Thymus (tissue), 11 donors: ENCODE measurements at regions not wholly inside any gene's neighbourhood (a gene's known extent, or its start where the extent isn't known, plus 50 kb on each side); places are given as distances from the start of the nearest gene placed in this dataset.

Experiments
- DNase-seq, 9 donors: peaks; one replicate each; pipeline ENCODE4 v3.0.0-alpha.2; 2013; ENCODE audit warnings: low spot score in 9 of 9, low read depth in 6 of 9, missing footprints in 1 of 9
- H3K27ac ChIP-seq, 2 donors: one replicate each; pipeline ENCODE4 v1.5.1; 2013; ENCODE audit warnings: control low read depth in 1 of 2, low read depth in 1 of 2, low read length in 1 of 2, mild to moderate bottlenecking in 1 of 2, moderate library complexity in 1 of 2
- H3K27me3 ChIP-seq, 2 donors: one replicate each; pipeline ENCODE4 v1.5.1; 2013; ENCODE audit warnings: low read length in 1 of 2; ENCODE audit not compliant: control insufficient read depth in 2 of 2, insufficient read depth in 1 of 2
- H3K36me3 ChIP-seq, 2 donors: one replicate each; pipeline ENCODE4 v1.5.1; 2013; ENCODE audit warnings: low read length in 1 of 2, mild to moderate bottlenecking in 1 of 2, moderate library complexity in 1 of 2; ENCODE audit not compliant: control insufficient read depth in 2 of 2, insufficient read depth in 2 of 2
- H3K4me1 ChIP-seq, 2 donors: one replicate each; pipeline ENCODE4 v1.5.1; 2013; ENCODE audit warnings: low read length in 2 of 2; ENCODE audit not compliant: control insufficient read depth in 2 of 2, insufficient read depth in 2 of 2
- H3K4me3 ChIP-seq, 2 donors: one replicate each; pipeline ENCODE4 v1.5.1; 2013; ENCODE audit warnings: low read length in 2 of 2, control low read depth in 1 of 2, mild to moderate bottlenecking in 1 of 2
- H3K9me3 ChIP-seq, 2 donors: one replicate each; pipeline ENCODE4 v1.5.1; 2013; ENCODE audit warnings: low read length in 1 of 2, mild to moderate bottlenecking in 1 of 2; ENCODE audit not compliant: control insufficient read depth in 2 of 2, insufficient read depth in 1 of 2
- WGBS: extraction: QIAGEN DNeasy Blood & Tissue Kit; methylation state at CpG from one replicate; pipeline ENCODE4 v1.1.7; 2013; 5-methylcytosine and 5-hydroxymethylcytosine counted together
- donor health status: healthy.

DNA sequence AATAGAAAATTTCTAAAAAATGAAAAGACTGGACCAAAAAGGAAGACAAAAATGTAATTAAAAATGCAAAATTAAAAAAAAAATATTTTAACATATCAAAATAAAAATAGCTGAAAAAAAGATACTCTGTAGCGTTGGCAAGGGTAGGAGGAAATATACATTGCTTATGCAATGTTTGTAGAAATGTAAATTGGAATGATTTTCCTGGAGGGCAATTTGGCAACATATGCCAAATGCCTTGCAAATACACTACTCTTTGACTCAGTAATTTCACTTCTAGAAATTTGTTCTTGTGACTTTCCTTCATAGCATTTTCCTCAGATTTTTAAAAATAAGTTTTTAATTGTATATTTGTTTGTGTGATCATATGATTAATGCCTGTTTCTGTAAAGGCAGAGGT lies 296.6 kb downstream of the ZNF621 start:
- WGBS = 99% methylated on average over 1 of the region's 1 CpG
- Histone ChIP-seq H3K27ac (no peak overlapping the region), H3K36me3 (no peaks in the 10 kb centered on the region), H3K4me1 (no peaks in the 10 kb centered on the region), H3K4me3 (no peak overlapping the region), H3K9me3 (no peaks in the 10 kb centered on the region), H3K27me3 (no peaks in the 10 kb centered on the region)
- DNase-seq = no peak

DNA sequence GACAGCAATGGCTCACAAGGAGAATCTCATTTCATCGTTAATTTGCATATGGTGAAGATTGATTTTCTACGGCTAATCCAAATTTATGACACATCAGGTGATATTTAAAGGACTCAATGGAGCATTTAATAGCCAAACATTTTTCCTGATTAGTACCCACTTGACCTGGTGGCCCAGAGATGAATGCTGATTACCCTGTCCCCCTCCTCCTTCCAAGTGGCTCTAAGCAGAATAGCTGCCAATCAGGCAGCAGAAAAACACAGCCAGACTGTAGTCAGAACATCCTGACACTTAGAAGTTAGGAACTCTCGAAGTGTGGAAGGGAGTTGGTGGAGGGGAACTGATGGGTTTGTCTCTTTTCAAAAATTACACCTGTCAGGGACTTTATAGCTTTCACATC lies 302.5 kb downstream of the ZNF621 start:
- no peaks in the 10 kb centered on the region for H3K9me3 ChIP-seq
- no peak for DNase-seq
- H3K4me3 ChIP-seq = no peak overlapping the region
- H3K27ac ChIP-seq = no peak overlapping the region
- no peaks in the 10 kb centered on the region for H3K4me1 ChIP-seq
- no peaks in the 10 kb centered on the region for H3K27me3 ChIP-seq
- no peaks in the 10 kb centered on the region for H3K36me3 ChIP-seq
- WGBS = 91% methylated on average over 3 of the region's 3 CpGs

DNA sequence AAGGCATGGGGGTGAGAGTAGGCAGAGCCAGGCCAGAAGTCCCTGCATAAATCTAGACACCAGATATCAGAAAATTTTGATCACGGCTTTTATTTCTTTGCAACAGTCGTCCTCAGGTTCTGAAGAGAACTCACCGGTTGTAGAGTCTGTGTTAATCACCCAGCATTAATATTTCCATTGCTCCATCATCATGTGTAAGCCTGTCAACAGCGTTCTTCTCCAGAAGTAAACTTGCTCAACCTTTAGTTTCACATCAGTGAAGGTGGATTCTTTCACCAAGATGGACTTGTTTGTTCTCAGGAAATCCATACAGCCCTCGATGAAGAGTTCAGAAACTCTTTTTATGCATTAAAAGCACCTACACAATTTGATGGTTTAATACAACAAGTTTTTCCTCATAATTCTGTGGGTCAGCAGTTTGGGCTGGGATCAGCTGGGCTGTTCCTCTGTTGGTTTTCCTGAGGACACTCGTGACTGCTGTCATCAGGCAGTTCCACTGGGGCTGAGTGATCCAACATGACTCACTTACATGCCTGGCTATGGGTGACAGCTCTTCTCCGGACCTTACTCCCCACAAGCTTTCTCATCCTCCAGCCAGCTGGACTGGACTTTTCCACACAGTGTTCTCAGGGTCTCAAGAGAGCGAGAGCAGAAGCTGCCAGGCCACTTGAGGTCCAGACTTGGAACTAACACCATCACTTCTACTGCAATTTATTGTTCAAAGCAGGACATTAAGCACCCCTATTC lies 303.4 kb downstream of the ZNF621 start:
- no peaks in the 10 kb centered on the region for H3K9me3 ChIP-seq
- DNase-seq = no peak
- H3K27me3 ChIP-seq = no peaks in the 10 kb centered on the region
- 81% methylated on average over 8 of the region's 8 CpGs for WGBS
- no peak overlapping the region for H3K4me3 ChIP-seq
- H3K27ac ChIP-seq = no peak overlapping the region
- H3K4me1 ChIP-seq = no peaks in the 10 kb centered on the region
- no peaks in the 10 kb centered on the region for H3K36me3 ChIP-seq

DNA sequence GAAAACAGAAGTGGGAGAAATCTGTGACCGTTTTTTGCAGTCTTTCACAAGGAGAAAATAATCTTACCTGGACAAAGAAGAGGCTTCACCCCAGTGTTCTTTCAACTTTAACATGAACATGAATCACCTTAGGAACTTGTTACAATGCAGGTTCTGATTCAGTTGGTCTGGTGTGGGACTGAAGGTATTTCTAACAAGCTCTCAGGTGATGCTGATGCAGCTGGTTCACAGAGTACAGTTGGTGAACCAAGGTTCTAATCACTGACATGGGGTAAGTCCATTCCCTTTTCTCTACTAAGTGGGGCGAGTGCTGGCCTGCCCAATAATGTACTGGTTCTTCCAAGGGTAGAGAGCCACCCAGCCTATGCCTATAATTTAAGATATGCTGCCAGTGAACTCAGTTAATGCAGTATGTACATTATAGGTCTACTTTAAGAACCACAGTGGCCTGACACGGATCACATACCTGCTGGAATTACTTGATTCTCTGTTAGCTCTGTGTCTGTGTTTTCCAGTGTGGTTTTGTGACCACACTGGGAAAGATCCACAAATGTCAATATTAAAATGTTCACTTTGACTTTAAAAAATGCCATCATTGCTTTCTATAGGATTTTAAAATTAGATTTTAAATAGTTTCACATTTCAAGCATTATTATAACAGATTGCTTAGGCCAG lies 304.1 kb downstream of the ZNF621 start:
- no peaks in the 10 kb centered on the region for H3K36me3 ChIP-seq
- no peak for DNase-seq
- H3K27ac ChIP-seq = no peak overlapping the region
- H3K27me3 ChIP-seq = no peaks in the 10 kb centered on the region
- H3K4me3 ChIP-seq = no peak overlapping the region
- H3K4me1 ChIP-seq = no peaks in the 10 kb centered on the region
- no peaks in the 10 kb centered on the region for H3K9me3 ChIP-seq
- 93% methylated on average over 3 of the region's 3 CpGs for WGBS

DNA sequence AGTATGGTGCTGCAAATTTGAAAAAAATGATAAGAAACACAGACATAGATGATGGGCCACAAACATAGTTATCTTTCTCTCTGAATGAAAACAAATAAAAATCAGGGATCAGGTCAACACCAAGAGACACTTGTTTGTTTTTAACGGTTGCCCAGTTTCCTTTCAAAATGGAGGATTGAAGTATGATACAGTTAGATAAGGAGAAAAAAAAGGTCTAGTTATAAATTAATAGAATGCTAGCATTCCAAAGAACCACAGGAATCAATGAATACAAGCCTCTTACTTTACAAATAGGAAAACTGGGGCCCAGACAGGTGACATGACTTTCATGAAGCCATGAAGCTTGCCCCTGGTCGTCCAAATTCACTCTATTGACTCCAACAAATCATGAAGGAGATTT lies 305.1 kb downstream of the ZNF621 start:
- Histone ChIP-seq H3K4me3 (no peak overlapping the region), H3K36me3 (no peaks in the 10 kb centered on the region), H3K27me3 (no peaks in the 10 kb centered on the region), H3K27ac (no peak overlapping the region), H3K4me1 (no peaks in the 10 kb centered on the region), H3K9me3 (no peaks in the 10 kb centered on the region)
- WGBS = 92% methylated on average over 2 of the region's 2 CpGs
- no peak for DNase-seq

DNA sequence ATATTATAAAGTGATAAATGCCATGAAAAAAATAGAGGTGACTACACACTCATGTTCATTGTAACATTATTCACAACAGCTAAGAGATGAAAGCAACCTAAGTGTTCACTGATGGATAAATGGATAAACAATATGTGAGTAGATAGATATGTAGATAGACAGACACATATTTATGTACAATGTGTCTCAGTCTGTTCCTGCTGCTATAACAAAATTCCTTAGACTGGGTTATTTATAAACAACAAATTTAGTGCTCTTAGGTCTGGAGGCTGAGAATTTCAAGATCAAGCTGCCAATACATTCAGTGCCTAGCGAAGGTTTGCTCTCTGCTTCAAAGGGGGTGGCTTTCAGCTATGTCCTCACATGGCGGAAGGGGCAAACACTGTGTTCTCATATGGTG lies 312.5 kb downstream of the ZNF621 start:
- DNase-seq = no peak
- Histone ChIP-seq H3K9me3 (no peaks in the 10 kb centered on the region), H3K36me3 (no peaks in the 10 kb centered on the region), H3K27me3 (no peaks in the 10 kb centered on the region), H3K27ac (no peak overlapping the region), H3K4me3 (no peak overlapping the region), H3K4me1 (no peaks in the 10 kb centered on the region)
- 97% methylated on average over 2 of the region's 2 CpGs for WGBS

DNA sequence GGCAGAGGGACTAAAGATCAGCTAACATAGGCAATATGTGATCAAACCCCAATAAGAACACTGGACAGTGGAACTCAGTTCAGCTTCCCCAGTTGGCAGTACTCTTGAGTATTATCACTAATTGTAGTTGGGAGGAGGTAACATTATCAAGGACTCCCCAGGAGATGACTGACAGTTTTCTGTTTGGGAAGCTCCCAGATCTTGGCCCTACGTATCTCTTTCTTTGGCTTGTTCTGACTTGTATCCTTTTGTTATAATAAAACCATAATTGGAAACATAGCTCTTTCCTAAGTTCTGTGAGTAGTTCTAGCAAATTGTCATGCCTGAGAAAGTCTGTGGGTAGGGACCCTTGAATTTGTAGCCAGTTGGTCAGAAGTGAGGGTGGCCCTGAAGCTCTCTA lies 316.4 kb downstream of the ZNF621 start:
- no peaks in the 10 kb centered on the region for H3K9me3 ChIP-seq
- H3K4me3 ChIP-seq = no peak overlapping the region
- no peaks in the 10 kb centered on the region for H3K4me1 ChIP-seq
- 88% methylated on average over 1 of the region's 1 CpG for WGBS
- H3K27ac ChIP-seq = no peak overlapping the region
- H3K36me3 ChIP-seq = no peaks in the 10 kb centered on the region
- H3K27me3 ChIP-seq = no peaks in the 10 kb centered on the region
- DNase-seq = no peak

DNA sequence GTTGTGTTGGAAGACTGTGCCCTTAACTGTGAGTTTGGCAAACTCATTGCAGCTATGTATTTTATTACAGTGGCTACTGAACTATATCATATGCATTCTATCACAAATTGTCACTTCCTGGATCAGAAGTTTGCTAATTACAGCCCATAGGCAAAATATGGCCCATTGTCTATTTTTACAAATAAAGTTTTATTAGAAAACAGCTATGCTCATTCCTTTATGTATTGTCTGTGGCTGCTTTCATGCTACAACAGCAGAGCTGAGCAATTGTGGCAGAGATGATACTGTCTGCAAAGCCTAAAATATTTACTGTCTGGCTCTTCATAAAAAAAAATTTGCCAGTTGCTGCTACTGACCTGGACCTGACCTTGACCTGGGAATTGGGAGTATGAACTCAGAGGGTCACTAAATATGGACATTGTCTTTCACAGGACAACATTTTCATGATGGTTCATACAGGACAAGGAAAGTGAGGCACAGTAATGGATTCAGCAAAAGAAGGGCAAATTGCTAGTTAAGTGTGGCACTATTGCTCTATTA lies 316.9 kb downstream of the ZNF621 start:
- DNase-seq = no peak
- Histone ChIP-seq H3K27ac (no peak overlapping the region), H3K27me3 (no peaks in the 10 kb centered on the region), H3K9me3 (no peaks in the 10 kb centered on the region), H3K36me3 (no peaks in the 10 kb centered on the region), H3K4me1 (no peaks in the 10 kb centered on the region), H3K4me3 (no peak overlapping the region)

DNA sequence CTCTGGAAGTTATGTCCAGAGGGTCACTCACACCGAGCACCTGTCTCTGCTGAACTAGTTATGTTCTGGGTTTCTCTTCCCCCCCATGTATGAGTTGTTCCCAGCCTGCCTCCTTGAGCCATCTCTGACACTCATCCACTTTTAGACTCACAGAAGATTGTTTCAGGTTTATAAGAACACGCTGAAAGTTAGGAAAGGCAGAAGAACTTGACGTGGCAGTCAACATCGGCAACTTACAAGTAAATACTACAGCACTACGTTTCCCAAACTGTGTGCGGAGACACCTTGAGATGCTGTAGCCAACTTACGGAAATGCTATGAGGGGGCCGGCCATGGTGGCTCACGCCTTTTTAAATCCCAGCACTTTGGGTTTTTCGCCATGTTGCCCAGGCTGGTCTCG lies 318.0 kb downstream of the ZNF621 start:
- no peaks in the 10 kb centered on the region for H3K27me3 ChIP-seq
- 97% methylated on average over 11 of the region's 11 CpGs for WGBS
- H3K4me3 ChIP-seq = no peak overlapping the region
- H3K4me1 ChIP-seq = no peaks in the 10 kb centered on the region
- no peak for DNase-seq
- no peaks in the 10 kb centered on the region for H3K9me3 ChIP-seq
- H3K27ac ChIP-seq = no peak overlapping the region
- H3K36me3 ChIP-seq = no peaks in the 10 kb centered on the region
